ENCODE measurements at regions not wholly inside any gene's neighbourhood (a gene's known extent, or its start where the extent isn't known, plus 50 kb on each side); places are given as distances from the start of the nearest gene placed in this dataset.

DNA sequence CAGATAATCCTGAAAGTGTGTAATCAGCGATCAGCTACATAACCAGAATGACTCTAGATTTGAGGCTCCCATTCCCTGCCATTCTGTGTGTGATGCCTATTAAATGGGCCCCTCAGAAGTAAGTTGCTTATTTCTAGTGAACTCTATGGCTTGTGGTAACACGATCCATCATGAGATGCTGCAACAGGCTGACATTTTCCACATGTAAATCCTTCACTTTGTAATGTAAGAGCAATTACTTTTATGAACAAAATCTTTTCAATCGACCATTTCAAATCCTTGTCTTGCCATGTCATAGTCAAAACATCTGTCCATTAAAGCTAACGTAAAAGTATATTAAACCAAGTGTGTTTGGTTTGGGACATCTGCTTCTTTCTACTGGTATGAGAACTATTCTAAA is 175.9 kb upstream of the ETAA1 start:
- H4K91ac ChIP-seq (ENCODE audit: insufficient read length, low read depth, low read length): no peak overlapping the region
- peaks cover 8 to 15% of the 10 kb centered on the region in 2 experiments for H3K9me3 Mint-ChIP-seq
- H3K27ac ChIP-seq (ENCODE audit: insufficient read length, low read depth, low read length): no peak overlapping the region
- H4K20me1 ChIP-seq (ENCODE audit: control insufficient read depth, insufficient read depth, insufficient read length): no peaks in the 10 kb centered on the region
- H2BK5ac ChIP-seq (ENCODE audit: insufficient read length, low read length): no peak overlapping the region
- H3K14ac ChIP-seq (ENCODE audit: insufficient read depth, low read length): no peak overlapping the region
- H3K27me3 ChIP-seq (ENCODE audit: insufficient read depth, low read length): no peaks in the 10 kb centered on the region
- H2BK20ac ChIP-seq (ENCODE audit: low read depth, low read length, poor library complexity, severe bottlenecking): no peak overlapping the region
- WGBS (ENCODE audit: extremely low coverage, insufficient read length, low lambda C conversion rate): no CpG with 5 or more reads among the region's 4 CpGs
- no peak for TF ChIP-seq CTCF (conservative IDR thresholded peaks at IDR 0.05)
- no peak for DNase-seq
- no peak overlapping the region for H3K4me2 ChIP-seq (ENCODE audit: insufficient read depth, insufficient read length, low read length)
- no peak overlapping the region for H3K4ac ChIP-seq (ENCODE audit: low read depth, low read length)
- H3T11ph ChIP-seq (ENCODE audit: low read length): no peak overlapping the region
- no peak overlapping the region for H4K5ac ChIP-seq (ENCODE audit: insufficient read length, low read depth, low read length)
- H3K27ac Mint-ChIP-seq: no peak overlapping the region
- no peak overlapping the region for H3K23ac ChIP-seq (ENCODE audit: insufficient read length, low read depth, low read length)
- no peak overlapping the region for H3K18ac ChIP-seq (ENCODE audit: insufficient read length, low read depth, low read length)
- H2AFZ ChIP-seq (ENCODE audit: low read length): no peak overlapping the region
- peaks cover 10 to 16% of the 10 kb centered on the region in 2 experiments; a peak in 3 of 4 replicates for H3K4me1 Mint-ChIP-seq
- no peaks in the 10 kb centered on the region for H3K23me2 ChIP-seq (ENCODE audit: insufficient read length, low read depth, low read length, poor library complexity, severe bottlenecking)
- no peaks in the 10 kb centered on the region for H3K79me2 ChIP-seq (ENCODE audit: insufficient read depth, low read length)
- H3K4me1 ChIP-seq (ENCODE audit: insufficient read depth, low read length): no peaks in the 10 kb centered on the region
- H3K4me3 Mint-ChIP-seq: no peak overlapping the region
- no peak overlapping the region for H2AK5ac ChIP-seq (ENCODE audit: insufficient read length, low read length)
- no peak overlapping the region for H3K9ac ChIP-seq (ENCODE audit: extremely low read depth, insufficient read length, low read length)
- no peak overlapping the region for H3K56ac ChIP-seq (ENCODE audit: insufficient read length, low read depth, low read length)
- no peaks in the 10 kb centered on the region for H3K79me1 ChIP-seq (ENCODE audit: insufficient read depth, low read depth, low read length, poor library complexity, severe bottlenecking)
- no peak overlapping the region for H2BK12ac ChIP-seq (ENCODE audit: insufficient read length, low read depth, low read length)
- peaks cover 6 to 17% (median 9%) of the 10 kb centered on the region in 3 experiments for H3K36me3 Mint-ChIP-seq (ENCODE audit: insufficient read depth in 1 of 3, low read depth in 3 of 3)
- no peaks in the 10 kb centered on the region for H3K27me3 Mint-ChIP-seq (ENCODE audit: low read depth)
- no peak overlapping the region for H2BK120ac ChIP-seq (ENCODE audit: low read depth, low read length, poor library complexity, severe bottlenecking)
- no peaks in the 10 kb centered on the region for H3K9me3 ChIP-seq (ENCODE audit: control insufficient read depth, low read depth, low read length)
- no peak overlapping the region for H2BK15ac ChIP-seq (ENCODE audit: low read depth, low read length)
- no peak overlapping the region for H4K8ac ChIP-seq (replicated peaks; ENCODE audit: insufficient read length, low read depth, low read length)

Data from H9 (cell line).